HL-60 (cell line): ENCODE measurements at regions not wholly inside any gene's neighbourhood (a gene's known extent, or its start where the extent isn't known, plus 50 kb on each side); places are given as distances from the start of the nearest gene placed in this dataset.

Experiments
- GABPA ChIP-seq: IDR thresholded peaks from 2 replicates; pipeline ENCODE4 v1.6.1; 2012; ENCODE audit warnings: low read depth
- POLR2AphosphoS5 ChIP-seq: IDR thresholded peaks from 2 replicates; pipeline ENCODE4 v1.6.1; 2012; ENCODE audit warnings: low read depth
- TF ChIP-seq, protein P1 (sequence below): IDR thresholded peaks from one replicate; pipeline ENCODE4 v1.5.1; 2011; ENCODE audit warnings: low read length, control low read depth, inconsistent platforms; ENCODE audit not compliant: insufficient read depth

DNA sequence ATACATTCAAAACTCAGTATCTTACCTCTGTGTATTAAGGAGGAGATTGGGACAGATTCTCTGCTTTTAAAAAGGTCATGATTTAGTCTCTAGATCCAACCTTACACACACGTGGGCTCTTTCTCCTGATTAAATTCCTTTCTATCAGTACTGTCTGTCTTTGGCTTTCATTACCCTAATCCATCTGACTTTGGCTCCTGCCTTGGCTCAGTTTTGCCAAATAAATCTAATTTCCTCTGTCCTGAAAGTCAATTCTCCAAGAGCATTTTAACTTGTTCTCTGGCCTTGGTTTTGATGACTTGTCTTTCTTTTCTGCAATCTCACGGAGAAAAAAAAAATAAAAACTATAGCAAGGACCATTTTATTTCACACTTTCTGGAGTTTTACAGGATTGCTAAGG, 176.6 kb upstream of the PDGFD start:
- TF ChIP-seq POLR2AphosphoS5 = no peak
- TF ChIP-seq GABPA = no peak
- TF ChIP-seq, protein P1, sequence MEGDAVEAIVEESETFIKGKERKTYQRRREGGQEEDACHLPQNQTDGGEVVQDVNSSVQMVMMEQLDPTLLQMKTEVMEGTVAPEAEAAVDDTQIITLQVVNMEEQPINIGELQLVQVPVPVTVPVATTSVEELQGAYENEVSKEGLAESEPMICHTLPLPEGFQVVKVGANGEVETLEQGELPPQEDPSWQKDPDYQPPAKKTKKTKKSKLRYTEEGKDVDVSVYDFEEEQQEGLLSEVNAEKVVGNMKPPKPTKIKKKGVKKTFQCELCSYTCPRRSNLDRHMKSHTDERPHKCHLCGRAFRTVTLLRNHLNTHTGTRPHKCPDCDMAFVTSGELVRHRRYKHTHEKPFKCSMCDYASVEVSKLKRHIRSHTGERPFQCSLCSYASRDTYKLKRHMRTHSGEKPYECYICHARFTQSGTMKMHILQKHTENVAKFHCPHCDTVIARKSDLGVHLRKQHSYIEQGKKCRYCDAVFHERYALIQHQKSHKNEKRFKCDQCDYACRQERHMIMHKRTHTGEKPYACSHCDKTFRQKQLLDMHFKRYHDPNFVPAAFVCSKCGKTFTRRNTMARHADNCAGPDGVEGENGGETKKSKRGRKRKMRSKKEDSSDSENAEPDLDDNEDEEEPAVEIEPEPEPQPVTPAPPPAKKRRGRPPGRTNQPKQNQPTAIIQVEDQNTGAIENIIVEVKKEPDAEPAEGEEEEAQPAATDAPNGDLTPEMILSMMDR = no peak
